T-cell (primary cell): ENCODE measurements at regions not wholly inside any gene's neighbourhood (a gene's known extent, or its start where the extent isn't known, plus 50 kb on each side); places are given as distances from the start of the nearest gene placed in this dataset.

Experiments used
- ATAC-seq, 4 experiments: fragments of 200-7000 bp in 3 of 4; fragments of 150-1000 bp in 1 of 4; cut with Tn5 transposase; replicated peaks in 1 of 4; 1 replicate in 3 of 4; 2 replicates in 1 of 4; pipeline ENCODE4 v1.10.0; 2021; ENCODE audit warnings: moderate library complexity in 3 of 4, mild to moderate bottlenecking in 2 of 4, moderate number of reproducible peaks in 1 of 4
- CTCF ChIA-PET, 2 donors: fragments of 300-600 bp; sonication (Branson Sonifier 250); formaldehyde crosslinking; loops; one replicate each; lab custom pipeline; 2022; ENCODE audit warnings: antibody characterized with exemption in 2 of 2; lab: Charles Lee
- POLR2A ChIA-PET, 2 donors: fragments of 300-600 bp; sonication (Branson Sonifier 250); formaldehyde crosslinking; loops; one replicate each; lab custom pipeline; 2022; ENCODE audit warnings: antibody characterized with exemption in 2 of 2; lab: Charles Lee
- DNase-seq, 35 experiments: peaks; one replicate each; pipeline versions ENCODE4 v3.0.0 to v3.0.0-alpha.2; 2013 to 2023
- H3K27ac ChIP-seq: one replicate; pipeline ENCODE4 v1.5.1; 2013; ENCODE audit warnings: low read length
- H3K27me3 ChIP-seq, 2 experiments: replicated peaks in 1 of 2; 1 replicate in 1 of 2; 2 replicates in 1 of 2; pipeline versions ENCODE4 v1.6.1 to v1.7.0; 2013; ENCODE audit warnings: low read length in 1 of 2, mixed read lengths in 1 of 2; ENCODE audit not compliant: control insufficient read depth in 2 of 2, insufficient read depth in 2 of 2; ENCODE audit errors: extremely low read depth in 1 of 2
- H3K36me3 ChIP-seq, 2 donors: 1 replicate in 1 of 2; 2 replicates in 1 of 2; pipeline versions ENCODE4 v1.6.1 to v1.7.0; 2013; ENCODE audit warnings: low read length in 1 of 2; ENCODE audit not compliant: control insufficient read depth in 2 of 2, insufficient read depth in 1 of 2; ENCODE audit errors: extremely low read depth in 1 of 2
- H3K4me1 ChIP-seq, 2 experiments: 1 replicate in 1 of 2; 2 replicates in 1 of 2; pipeline versions ENCODE4 v1.6.1 to v1.7.0; 2013; ENCODE audit warnings: low read length in 2 of 2, mixed read lengths in 1 of 2; ENCODE audit not compliant: insufficient read depth in 2 of 2, control insufficient read depth in 1 of 2; ENCODE audit errors: extremely low read depth in 1 of 2
- H3K4me3 ChIP-seq, 2 donors: 1 replicate in 1 of 2; 2 replicates in 1 of 2; pipeline versions ENCODE4 v1.5.1 to v1.7.0; 2013; ENCODE audit warnings: mild to moderate bottlenecking in 2 of 2, low read length in 1 of 2, moderate library complexity in 1 of 2; ENCODE audit not compliant: control insufficient read depth in 1 of 2; ENCODE audit errors: extremely low read depth in 1 of 2
- H3K9me3 ChIP-seq: 2 replicates; pipeline ENCODE4 v1.7.0; 2013
- H3K27ac Mint-ChIP-seq, 2 donors: one replicate each; pipeline ENCODE4 v1.8.0; 2020 to 2021; ENCODE audit warnings: mild to moderate bottlenecking in 2 of 2, mixed read lengths in 2 of 2
- H3K27me3 Mint-ChIP-seq, 2 donors: one replicate each; pipeline ENCODE4 v1.8.0; 2021 to 2022; ENCODE audit warnings: mixed read lengths in 2 of 2
- H3K36me3 Mint-ChIP-seq: one replicate; pipeline ENCODE4 v1.8.0; 2021; ENCODE audit warnings: mixed read lengths
- H3K4me1 Mint-ChIP-seq, 3 donors: one replicate each; pipeline ENCODE4 v1.8.0; 2020 to 2022; ENCODE audit warnings: mixed read lengths in 3 of 3, mild to moderate bottlenecking in 1 of 3
- H3K4me3 Mint-ChIP-seq, 3 donors: one replicate each; pipeline ENCODE4 v1.8.0; 2020 to 2022; ENCODE audit warnings: mild to moderate bottlenecking in 3 of 3, mixed read lengths in 3 of 3, moderate library complexity in 3 of 3
- H3K9me3 Mint-ChIP-seq, 3 donors: one replicate each; pipeline ENCODE4 v1.8.0; 2020 to 2022; ENCODE audit warnings: mixed read lengths in 3 of 3
- WGBS: methylation state at CpG from one replicate; pipeline ENCODE4 v1.1.5; 2013; ENCODE audit warnings: missing lambda C conversion rate; ENCODE audit not compliant: insufficient coverage; 5-methylcytosine and 5-hydroxymethylcytosine counted together

DNA sequence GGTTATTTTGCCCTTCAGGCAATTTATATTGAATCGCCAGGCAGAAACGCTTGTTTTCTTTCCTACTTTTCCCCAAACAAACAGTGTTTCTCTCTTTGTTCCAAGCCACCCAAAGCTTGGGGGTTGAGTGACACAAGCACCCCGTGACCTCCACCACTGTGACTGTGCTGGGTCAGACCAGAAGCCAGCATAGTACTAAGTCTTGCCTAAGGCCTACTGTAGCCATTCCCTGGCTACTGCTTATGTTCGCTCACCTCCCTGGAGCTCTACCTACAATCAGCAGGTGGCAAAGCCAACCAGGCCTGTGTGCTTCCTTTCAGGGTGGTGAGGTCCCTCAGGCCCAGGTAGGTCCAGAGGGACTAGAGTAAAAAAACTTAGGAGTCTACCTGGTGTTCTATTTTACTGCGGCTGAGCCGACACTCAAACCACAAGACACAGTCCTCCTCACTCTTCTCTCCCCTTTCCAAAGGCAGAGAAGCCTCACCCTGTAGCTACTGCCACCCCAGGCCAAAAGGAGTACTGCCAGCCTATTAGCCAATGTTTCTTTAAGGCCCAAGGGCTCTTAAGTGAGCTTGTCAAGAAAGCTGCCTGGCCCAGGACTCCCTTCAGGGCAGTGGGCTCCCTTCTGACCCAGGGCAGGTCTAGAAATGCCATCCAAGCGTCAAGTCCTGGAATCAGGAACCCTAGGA lies 411.8 kb upstream of the MIS18BP1 start:
- Histone ChIP-seq H3K9me3 (no peaks in the 10 kb centered on the region), H3K4me1 (no peaks in the 10 kb centered on the region), H3K27me3 (no peaks in the 10 kb centered on the region), H3K27ac (no peak overlapping the region), H3K36me3 (no peaks in the 10 kb centered on the region), H3K4me3 (no peak overlapping the region)
- Mint-ChIP-seq H3K27ac (no peak overlapping the region), H3K9me3 (peaks cover 20 to 50% (median 30%) of the 10 kb centered on the region in 3 donors), H3K36me3 (no peaks in the 10 kb centered on the region), H3K27me3 (no peaks in the 10 kb centered on the region), H3K4me1 (no peaks in the 10 kb centered on the region), H3K4me3 (no peak overlapping the region)
- ATAC-seq (no peak), DNase-seq (no peak)
- 67% methylated on average over 6 of the region's 7 CpGs for WGBS
- POLR2A ChIA-PET = no interaction called here
- CTCF ChIA-PET = no interaction called here

DNA sequence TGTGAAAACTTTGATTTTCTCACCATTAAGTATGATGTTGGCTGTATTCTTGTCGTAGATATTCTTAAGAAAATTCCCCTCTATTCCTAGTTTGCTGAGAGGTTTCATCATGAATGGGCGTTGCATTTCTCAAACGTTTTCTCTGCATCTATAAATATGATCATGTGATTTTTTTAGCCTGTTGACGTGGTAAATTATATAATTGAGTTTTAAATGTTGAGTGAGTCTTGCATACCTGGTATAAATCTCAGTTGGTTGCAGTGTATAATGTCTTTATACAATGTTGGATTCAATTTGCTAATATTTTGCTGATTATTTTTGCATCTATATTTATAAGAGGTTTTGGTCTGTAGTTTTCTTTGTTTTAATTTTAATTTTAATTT lies 405.9 kb upstream of the MIS18BP1 start:
- DNase-seq (no peak), ATAC-seq (no peak)
- no peak overlapping the region for H3K4me3 Mint-ChIP-seq
- H3K9me3 Mint-ChIP-seq = peaks cover 9 to 49% (median 31%) of the 10 kb centered on the region in 3 donors
- H3K4me1 Mint-ChIP-seq = no peaks in the 10 kb centered on the region
- H3K27me3 ChIP-seq = no peaks in the 10 kb centered on the region
- no CpG with 5 or more reads among the region's 4 CpGs for WGBS
- H3K4me3 ChIP-seq = no peak overlapping the region
- no peaks in the 10 kb centered on the region for H3K36me3 ChIP-seq
- no peaks in the 10 kb centered on the region for H3K36me3 Mint-ChIP-seq
- H3K27ac ChIP-seq = no peak overlapping the region
- H3K4me1 ChIP-seq = no peaks in the 10 kb centered on the region
- ChIA-PET CTCF (no interaction called here), POLR2A (no interaction called here)
- no peaks in the 10 kb centered on the region for H3K27me3 Mint-ChIP-seq
- no peaks in the 10 kb centered on the region for H3K9me3 ChIP-seq
- H3K27ac Mint-ChIP-seq = no peak overlapping the region

DNA sequence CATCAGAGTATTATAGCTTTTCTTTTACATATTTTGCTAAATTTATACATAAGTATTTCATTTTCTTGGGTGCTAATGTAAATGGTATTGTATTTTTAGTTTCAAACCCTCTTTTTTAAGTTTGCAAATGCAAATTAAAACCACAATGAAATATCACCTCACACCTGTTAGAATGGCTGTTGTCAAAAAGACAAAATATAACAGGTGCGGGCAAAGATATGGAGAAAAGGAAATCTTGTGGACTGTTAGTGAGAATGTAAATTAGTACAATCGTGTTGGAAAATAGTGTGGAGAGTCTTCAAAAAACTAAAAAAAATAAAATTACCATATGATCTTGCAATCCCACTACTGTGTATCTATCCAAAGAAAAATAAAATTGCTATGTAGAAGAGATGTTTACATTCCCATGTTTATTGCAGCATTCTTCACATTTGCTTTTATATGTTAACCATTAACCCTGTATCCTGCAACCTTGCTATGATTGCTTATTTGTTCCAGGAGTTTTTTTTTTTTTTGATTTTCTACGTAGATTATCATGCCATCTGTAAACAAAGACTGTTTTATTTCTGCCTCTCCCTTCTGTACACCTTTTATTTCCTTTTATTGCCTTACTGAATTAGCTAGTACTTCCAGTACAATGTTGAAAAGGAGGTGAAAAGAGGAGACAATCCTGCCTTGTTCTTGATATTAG lies 405.4 kb upstream of the MIS18BP1 start:
- Mint-ChIP-seq H3K9me3 (peaks cover 11 to 48% (median 29%) of the 10 kb centered on the region in 3 donors), H3K36me3 (no peaks in the 10 kb centered on the region), H3K27ac (no peak overlapping the region), H3K4me3 (no peak overlapping the region), H3K4me1 (no peaks in the 10 kb centered on the region), H3K27me3 (no peaks in the 10 kb centered on the region)
- POLR2A ChIA-PET = interaction anchor here (0.6 to 0.7 kb wide), 2 partner anchors 372 to 1642 kb away, joined by 3 read pairs; no protein-coding TSS in a partner anchor
- H3K36me3 ChIP-seq = no peaks in the 10 kb centered on the region
- H3K4me3 ChIP-seq = no peak overlapping the region
- ATAC-seq = no peak
- CTCF ChIA-PET = no interaction called here
- H3K27me3 ChIP-seq = no peaks in the 10 kb centered on the region
- H3K4me1 ChIP-seq = no peaks in the 10 kb centered on the region
- H3K27ac ChIP-seq = no peak overlapping the region
- H3K9me3 ChIP-seq = no peaks in the 10 kb centered on the region
- no peak for DNase-seq
- no CpG with 5 or more reads among the region's 3 CpGs for WGBS

DNA sequence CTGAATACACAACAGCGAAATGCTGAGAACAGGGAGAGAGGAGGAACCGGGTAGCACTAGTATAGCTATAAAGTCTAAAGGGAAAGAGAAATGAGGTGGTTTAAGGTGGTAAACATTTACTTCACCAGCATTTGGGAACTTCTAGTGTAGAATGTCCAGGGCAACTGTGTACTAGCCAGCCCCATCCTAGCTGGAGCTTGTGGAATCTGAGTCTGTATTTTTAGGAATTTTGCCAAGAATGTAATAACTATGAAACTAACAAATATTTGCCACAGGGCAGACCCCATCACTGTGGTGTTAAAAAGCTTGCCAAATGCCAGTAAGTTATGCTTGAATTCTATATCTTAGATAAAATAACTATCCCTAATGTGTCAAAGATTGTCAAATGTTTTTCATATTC lies 398.9 kb upstream of the MIS18BP1 start:
- no peak overlapping the region for H3K27ac Mint-ChIP-seq
- WGBS = 60% methylated on average over 1 of the region's 2 CpGs
- ChIA-PET POLR2A (no interaction called here), CTCF (no interaction called here)
- peaks cover 2% of the 10 kb centered on the region for H3K9me3 ChIP-seq
- ATAC-seq (no peak), DNase-seq (no peak)
- H3K36me3 ChIP-seq = no peaks in the 10 kb centered on the region
- no peaks in the 10 kb centered on the region for H3K4me1 ChIP-seq
- no peak overlapping the region for H3K27ac ChIP-seq
- H3K27me3 Mint-ChIP-seq = no peaks in the 10 kb centered on the region
- H3K4me1 Mint-ChIP-seq = no peaks in the 10 kb centered on the region
- H3K27me3 ChIP-seq = no peaks in the 10 kb centered on the region
- peaks cover 9 to 24% (median 20%) of the 10 kb centered on the region in 3 donors for H3K9me3 Mint-ChIP-seq
- no peak overlapping the region for H3K4me3 Mint-ChIP-seq
- no peak overlapping the region for H3K4me3 ChIP-seq
- H3K36me3 Mint-ChIP-seq = no peaks in the 10 kb centered on the region

DNA sequence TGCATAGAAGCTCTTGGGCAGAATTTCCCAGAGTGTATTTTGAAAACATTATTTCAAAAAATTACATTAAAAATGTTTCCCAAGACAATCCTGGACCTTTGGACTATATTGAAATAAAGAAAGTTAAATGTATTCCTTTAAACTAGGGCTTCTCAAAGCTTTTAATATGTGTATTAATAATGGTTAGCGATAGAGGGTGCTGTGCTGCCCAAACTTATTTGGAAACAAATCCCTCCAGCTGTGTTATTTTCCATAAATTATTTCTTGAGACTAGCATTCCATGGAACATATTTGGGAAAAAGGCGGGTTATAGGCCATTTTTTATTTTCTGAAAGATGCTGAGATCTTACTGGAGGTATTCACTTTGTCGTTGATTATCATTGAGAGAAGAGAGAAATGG lies 397.8 kb upstream of the MIS18BP1 start:
- CTCF ChIA-PET = no interaction called here
- H3K4me1 Mint-ChIP-seq = no peaks in the 10 kb centered on the region
- H3K4me3 Mint-ChIP-seq = no peak overlapping the region
- H3K27ac ChIP-seq = no peak overlapping the region
- H3K27ac Mint-ChIP-seq = no peak overlapping the region
- DNase-seq = no peak
- H3K27me3 ChIP-seq = no peaks in the 10 kb centered on the region
- H3K9me3 Mint-ChIP-seq = peaks cover 9 to 20% (median 16%) of the 10 kb centered on the region in 3 donors
- H3K36me3 Mint-ChIP-seq = no peaks in the 10 kb centered on the region
- no peaks in the 10 kb centered on the region for H3K4me1 ChIP-seq
- ATAC-seq = no peak
- H3K36me3 ChIP-seq = no peaks in the 10 kb centered on the region
- WGBS = no CpG with 5 or more reads among the region's 3 CpGs
- POLR2A ChIA-PET = no interaction called here
- no peaks in the 10 kb centered on the region for H3K27me3 Mint-ChIP-seq
- no peak overlapping the region for H3K4me3 ChIP-seq
- H3K9me3 ChIP-seq = peaks cover 2% of the 10 kb centered on the region

DNA sequence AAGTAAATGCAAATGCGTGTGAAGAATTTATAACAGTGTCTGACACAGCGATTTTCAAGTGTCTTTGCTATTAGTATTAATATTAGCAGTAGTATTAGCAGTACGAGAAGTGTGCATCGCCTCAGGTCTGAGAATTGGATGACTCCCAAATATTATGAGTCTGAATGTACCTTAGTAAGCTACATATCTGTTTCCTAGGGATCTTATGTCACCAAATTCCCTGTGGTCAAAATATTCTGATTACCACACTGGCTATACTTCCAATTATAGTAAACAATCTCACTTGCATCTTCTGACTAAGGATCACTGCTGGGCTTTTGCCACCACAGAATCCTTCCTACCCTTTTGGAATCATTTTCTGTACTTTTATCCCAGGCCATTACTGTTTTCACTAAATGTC lies 396.0 kb upstream of the MIS18BP1 start:
- Mint-ChIP-seq H3K4me1 (no peaks in the 10 kb centered on the region), H3K36me3 (no peaks in the 10 kb centered on the region), H3K27ac (no peak overlapping the region), H3K9me3 (peaks cover 9 to 22% (median 14%) of the 10 kb centered on the region in 3 donors), H3K4me3 (no peak overlapping the region), H3K27me3 (no peaks in the 10 kb centered on the region)
- no peak overlapping the region for H3K27ac ChIP-seq
- H3K9me3 ChIP-seq = peaks cover 2% of the 10 kb centered on the region
- H3K4me1 ChIP-seq = no peaks in the 10 kb centered on the region
- no peaks in the 10 kb centered on the region for H3K27me3 ChIP-seq
- ChIA-PET CTCF (no interaction called here), POLR2A (no interaction called here)
- H3K4me3 ChIP-seq = no peak overlapping the region
- DNase-seq (no peak), ATAC-seq (no peak)
- 76% methylated on average over 3 of the region's 4 CpGs for WGBS
- H3K36me3 ChIP-seq = no peaks in the 10 kb centered on the region
